GM23338 (cell line): ENCODE measurements at regions not wholly inside any gene's neighbourhood (a gene's known extent, or its start where the extent isn't known, plus 50 kb on each side); places are given as distances from the start of the nearest gene placed in this dataset.

Experiments used
- CREB1 ChIP-seq: fragments of 250-450 bp; sonication (Bioruptor Pico); IDR thresholded peaks from 2 replicates; pipeline ENCODE4 v1.5.0; 2020; ENCODE audit warnings: low read depth, mild to moderate bottlenecking, moderate library complexity
- EZH2 ChIP-seq: fragments of 200-600 bp; sonication (generic); IDR thresholded peaks from one replicate; pipeline ENCODE4 v1.8.0; 2017; ENCODE audit warnings: antibody characterized with exemption, mild to moderate bottlenecking, low read depth; ENCODE audit not compliant: unreplicated experiment
- EZH2phosphoT487 ChIP-seq: fragments of 200-600 bp; sonication (generic); IDR thresholded peaks from one replicate; pipeline ENCODE4 v1.8.1; 2018; ENCODE audit warnings: antibody characterized with exemption; ENCODE audit not compliant: unreplicated experiment
- JUNB ChIP-seq: IDR thresholded peaks from one replicate; pipeline ENCODE4 v1.6.1; 2016; ENCODE audit warnings: antibody characterized with exemption; ENCODE audit not compliant: unreplicated experiment
- POLR2AphosphoS5 ChIP-seq: IDR thresholded peaks from 2 replicates; pipeline ENCODE4 v1.6.1; 2016; ENCODE audit warnings: antibody characterized with exemption, low read depth
- ZNF114 ChIP-seq: fragments of 250-450 bp; sonication (Bioruptor Pico); IDR thresholded peaks from 2 replicates; pipeline ENCODE4 v1.5.0; 2020; ENCODE audit warnings: mild to moderate bottlenecking, moderate library complexity
- ZNF331 ChIP-seq: fragments of 250-450 bp; sonication (Bioruptor Pico); IDR thresholded peaks from 2 replicates; pipeline ENCODE4 v1.5.0; 2020; ENCODE audit warnings: low read depth, mild to moderate bottlenecking, moderate library complexity
- TF ChIP-seq, protein P1 (sequence below), 2 experiments: fragments of 200-600 bp in 1 of 2; sonication (generic) in 1 of 2; conservative IDR thresholded peaks; 2 replicates each; pipeline versions ENCODE4 v1.5.1 to v1.6.1; 2016 to 2017; ENCODE audit warnings: antibody characterized with exemption in 2 of 2, low read depth in 2 of 2, mild to moderate bottlenecking in 2 of 2, moderate library complexity in 1 of 2
- TF ChIP-seq, protein P2 (sequence below): IDR thresholded peaks from one replicate; pipeline ENCODE4 v1.6.1; 2018; ENCODE audit warnings: antibody characterized with exemption; ENCODE audit not compliant: unreplicated experiment
- TF ChIP-seq, protein P3 (sequence below): IDR thresholded peaks from 2 replicates; pipeline ENCODE4 v1.6.1; 2016; ENCODE audit warnings: antibody characterized with exemption

DNA sequence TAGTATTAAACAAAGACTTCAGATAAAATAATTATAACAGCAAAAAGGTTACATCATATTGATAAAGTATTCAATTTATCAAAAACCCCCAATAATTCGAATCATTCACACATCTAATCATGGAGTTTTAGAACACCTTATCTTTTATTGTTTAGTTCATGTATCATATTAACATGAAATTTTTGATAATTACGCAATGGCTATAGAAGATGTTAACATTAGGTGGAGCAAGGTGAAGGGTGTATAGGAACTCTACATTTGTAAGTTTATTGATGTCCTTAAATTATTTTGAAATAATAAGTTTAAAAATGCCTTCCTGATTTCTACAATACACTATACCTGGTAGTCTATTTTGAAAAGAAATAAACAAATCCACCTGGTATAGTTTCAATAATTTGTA lies 696.5 kb upstream of the BCHE start:
- TF ChIP-seq, protein P1, sequence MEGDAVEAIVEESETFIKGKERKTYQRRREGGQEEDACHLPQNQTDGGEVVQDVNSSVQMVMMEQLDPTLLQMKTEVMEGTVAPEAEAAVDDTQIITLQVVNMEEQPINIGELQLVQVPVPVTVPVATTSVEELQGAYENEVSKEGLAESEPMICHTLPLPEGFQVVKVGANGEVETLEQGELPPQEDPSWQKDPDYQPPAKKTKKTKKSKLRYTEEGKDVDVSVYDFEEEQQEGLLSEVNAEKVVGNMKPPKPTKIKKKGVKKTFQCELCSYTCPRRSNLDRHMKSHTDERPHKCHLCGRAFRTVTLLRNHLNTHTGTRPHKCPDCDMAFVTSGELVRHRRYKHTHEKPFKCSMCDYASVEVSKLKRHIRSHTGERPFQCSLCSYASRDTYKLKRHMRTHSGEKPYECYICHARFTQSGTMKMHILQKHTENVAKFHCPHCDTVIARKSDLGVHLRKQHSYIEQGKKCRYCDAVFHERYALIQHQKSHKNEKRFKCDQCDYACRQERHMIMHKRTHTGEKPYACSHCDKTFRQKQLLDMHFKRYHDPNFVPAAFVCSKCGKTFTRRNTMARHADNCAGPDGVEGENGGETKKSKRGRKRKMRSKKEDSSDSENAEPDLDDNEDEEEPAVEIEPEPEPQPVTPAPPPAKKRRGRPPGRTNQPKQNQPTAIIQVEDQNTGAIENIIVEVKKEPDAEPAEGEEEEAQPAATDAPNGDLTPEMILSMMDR (conservative IDR thresholded peaks at IDR 0.05; ENCODE audit: low read depth in 2 of 2) = no peak
- TF ChIP-seq POLR2AphosphoS5 = no peak
- TF ChIP-seq CREB1 = no peak
- no peak for TF ChIP-seq JUNB
- no peak for TF ChIP-seq ZNF114 (CRISPR knock-in tag)
- TF ChIP-seq, protein P2, sequence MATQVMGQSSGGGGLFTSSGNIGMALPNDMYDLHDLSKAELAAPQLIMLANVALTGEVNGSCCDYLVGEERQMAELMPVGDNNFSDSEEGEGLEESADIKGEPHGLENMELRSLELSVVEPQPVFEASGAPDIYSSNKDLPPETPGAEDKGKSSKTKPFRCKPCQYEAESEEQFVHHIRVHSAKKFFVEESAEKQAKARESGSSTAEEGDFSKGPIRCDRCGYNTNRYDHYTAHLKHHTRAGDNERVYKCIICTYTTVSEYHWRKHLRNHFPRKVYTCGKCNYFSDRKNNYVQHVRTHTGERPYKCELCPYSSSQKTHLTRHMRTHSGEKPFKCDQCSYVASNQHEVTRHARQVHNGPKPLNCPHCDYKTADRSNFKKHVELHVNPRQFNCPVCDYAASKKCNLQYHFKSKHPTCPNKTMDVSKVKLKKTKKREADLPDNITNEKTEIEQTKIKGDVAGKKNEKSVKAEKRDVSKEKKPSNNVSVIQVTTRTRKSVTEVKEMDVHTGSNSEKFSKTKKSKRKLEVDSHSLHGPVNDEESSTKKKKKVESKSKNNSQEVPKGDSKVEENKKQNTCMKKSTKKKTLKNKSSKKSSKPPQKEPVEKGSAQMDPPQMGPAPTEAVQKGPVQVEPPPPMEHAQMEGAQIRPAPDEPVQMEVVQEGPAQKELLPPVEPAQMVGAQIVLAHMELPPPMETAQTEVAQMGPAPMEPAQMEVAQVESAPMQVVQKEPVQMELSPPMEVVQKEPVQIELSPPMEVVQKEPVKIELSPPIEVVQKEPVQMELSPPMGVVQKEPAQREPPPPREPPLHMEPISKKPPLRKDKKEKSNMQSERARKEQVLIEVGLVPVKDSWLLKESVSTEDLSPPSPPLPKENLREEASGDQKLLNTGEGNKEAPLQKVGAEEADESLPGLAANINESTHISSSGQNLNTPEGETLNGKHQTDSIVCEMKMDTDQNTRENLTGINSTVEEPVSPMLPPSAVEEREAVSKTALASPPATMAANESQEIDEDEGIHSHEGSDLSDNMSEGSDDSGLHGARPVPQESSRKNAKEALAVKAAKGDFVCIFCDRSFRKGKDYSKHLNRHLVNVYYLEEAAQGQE = no peak
- TF ChIP-seq EZH2 = no peak
- no peak for TF ChIP-seq EZH2phosphoT487
- TF ChIP-seq, protein P3, sequence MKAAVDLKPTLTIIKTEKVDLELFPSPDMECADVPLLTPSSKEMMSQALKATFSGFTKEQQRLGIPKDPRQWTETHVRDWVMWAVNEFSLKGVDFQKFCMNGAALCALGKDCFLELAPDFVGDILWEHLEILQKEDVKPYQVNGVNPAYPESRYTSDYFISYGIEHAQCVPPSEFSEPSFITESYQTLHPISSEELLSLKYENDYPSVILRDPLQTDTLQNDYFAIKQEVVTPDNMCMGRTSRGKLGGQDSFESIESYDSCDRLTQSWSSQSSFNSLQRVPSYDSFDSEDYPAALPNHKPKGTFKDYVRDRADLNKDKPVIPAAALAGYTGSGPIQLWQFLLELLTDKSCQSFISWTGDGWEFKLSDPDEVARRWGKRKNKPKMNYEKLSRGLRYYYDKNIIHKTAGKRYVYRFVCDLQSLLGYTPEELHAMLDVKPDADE = no peak
- no peak for TF ChIP-seq ZNF331 (CRISPR knock-in tag)
